AG08396 (cell line): ENCODE measurements at regions not wholly inside any gene's neighbourhood (a gene's known extent, or its start where the extent isn't known, plus 50 kb on each side); places are given as distances from the start of the nearest gene placed in this dataset.
A peak's percentile ranks its signal among the peaks of the same experiment; 100 is the strongest.

Experiments used
- DNase-seq: peaks from one replicate; pipeline ENCODE4 v3.0.0; 2012; ENCODE audit warnings: low spot score, mixed read lengths

GRCh38 chr22:27668828-27669797 is 132.4 kb downstream of the MN1 start:
- DNase-seq: no peak

GRCh38 chr22:27669798-27670599 is 131.6 kb downstream of the MN1 start:
- DNase-seq: no peak

DNA sequence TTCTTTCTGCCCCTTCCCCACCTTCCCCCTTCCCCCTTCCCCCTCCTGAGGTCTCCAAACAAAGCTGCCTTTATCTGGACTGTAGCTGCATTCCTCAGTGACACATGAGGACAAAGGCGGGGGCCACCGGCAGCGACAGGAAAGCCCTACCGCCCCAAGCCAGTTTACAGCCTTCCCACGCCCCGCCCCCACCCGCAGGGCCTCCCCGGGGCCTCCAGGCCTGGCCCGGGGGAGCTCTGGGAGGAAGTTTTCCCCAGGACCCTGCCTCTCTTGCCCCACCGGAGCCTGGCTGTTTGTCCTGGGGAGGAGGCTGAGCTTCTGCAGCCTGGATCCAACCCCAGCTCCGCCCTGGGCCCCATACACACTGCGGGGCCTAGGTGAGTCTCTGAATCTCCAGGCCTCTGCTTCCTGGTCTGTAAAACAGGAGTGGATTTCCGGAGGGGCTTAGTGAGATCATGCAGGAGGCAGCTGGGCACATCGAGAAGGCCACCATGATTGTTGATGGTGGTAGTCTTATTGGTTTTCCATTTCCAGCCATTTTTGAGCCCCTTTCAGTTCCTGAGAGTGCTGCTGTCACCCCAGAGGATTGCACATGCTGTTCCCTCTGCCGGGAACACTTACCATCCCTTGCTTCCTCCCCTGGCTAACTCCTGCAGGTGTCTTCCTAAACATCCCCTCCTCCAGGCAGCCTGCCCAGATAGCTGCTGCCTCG is 130.7 kb downstream of the MN1 start:
- DNase-seq: no peak

DNA sequence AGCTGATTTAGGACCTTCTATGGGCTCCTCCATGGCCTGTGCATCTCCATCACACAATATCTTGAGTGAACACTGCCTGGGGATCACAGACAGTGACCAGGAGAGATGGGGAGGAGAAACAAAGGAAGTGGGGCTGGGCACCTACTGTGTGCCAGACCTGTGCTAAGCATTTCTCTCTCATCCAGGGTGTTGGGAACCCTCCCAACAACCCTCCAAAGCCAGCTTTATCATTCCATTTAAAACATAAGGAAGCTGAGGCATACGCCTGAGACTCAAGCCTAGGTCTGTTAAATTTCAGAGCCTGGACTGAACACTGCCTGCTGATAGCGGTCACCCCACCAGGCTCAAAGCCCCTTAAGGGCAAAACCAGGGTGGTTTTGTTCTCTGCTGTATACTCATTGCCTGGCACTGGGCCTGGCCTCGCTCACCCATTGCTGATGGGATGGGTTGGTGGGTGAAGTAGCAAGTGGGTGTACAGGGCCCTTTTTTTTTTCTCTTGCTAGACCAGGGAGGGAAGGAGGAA is 130.1 kb downstream of the MN1 start:
- no peak for DNase-seq

DNA sequence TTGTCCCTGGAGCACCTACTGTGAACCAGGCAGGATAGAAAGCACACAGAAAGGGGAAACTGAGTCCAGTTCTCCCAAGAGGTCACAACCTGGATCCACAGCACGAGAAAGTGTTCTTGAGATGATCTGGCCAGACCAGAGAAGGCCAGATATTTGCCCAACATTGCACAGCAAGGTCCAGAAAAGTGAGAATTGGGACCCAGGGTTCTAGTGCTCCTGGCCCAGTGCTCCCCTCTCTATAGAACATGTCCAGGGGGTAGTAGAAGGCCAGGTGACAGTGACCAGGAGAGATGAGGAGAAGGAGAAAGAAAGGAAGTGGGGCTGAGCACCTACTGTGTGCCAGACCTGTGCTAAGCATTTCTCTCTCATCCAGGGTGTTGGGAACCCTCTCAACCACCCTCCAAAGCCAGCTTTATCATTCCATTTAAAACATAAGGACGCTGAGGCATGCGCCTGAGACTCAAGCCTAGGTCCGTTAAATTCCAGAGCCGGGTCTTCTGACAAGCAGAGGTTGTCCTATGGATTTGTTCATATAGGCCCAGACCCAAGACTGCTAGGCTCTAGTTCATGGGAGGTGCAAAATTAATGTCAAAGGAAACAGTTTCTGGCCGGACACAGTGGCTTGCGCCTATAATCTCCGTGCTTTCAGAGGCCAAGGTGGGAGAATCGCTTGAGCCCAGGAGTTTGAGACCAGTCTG is 128.7 kb downstream of the MN1 start:
- no peak for DNase-seq

DNA sequence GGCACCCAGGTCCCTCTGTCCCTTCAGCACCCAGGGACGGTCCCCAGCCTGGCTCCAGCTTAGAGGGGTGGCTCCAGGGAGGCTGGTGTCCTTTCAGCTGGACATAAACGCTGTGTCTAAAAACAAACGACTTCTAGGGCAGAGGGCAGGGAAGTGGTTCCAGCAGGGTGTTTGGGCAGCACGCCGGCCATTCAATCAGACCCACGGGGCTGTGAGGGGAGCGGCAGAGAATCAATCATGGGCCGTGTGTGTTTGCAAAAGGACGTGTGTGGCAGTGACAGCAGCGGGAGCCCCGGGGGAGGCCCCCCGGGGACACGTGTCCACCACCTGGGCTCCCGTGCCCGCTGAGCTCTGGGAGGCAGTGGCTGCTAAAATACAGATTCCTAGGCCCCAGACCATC is 127.7 kb downstream of the MN1 start:
- no peak for DNase-seq

- no peak for DNase-seq
Observed at GRCh38 chr22:27674261-27674923, 127.2 kb downstream of the MN1 start.

- DNase-seq: no peak
Observed at GRCh38 chr22:27676545-27677213, 124.9 kb downstream of the MN1 start.

DNA sequence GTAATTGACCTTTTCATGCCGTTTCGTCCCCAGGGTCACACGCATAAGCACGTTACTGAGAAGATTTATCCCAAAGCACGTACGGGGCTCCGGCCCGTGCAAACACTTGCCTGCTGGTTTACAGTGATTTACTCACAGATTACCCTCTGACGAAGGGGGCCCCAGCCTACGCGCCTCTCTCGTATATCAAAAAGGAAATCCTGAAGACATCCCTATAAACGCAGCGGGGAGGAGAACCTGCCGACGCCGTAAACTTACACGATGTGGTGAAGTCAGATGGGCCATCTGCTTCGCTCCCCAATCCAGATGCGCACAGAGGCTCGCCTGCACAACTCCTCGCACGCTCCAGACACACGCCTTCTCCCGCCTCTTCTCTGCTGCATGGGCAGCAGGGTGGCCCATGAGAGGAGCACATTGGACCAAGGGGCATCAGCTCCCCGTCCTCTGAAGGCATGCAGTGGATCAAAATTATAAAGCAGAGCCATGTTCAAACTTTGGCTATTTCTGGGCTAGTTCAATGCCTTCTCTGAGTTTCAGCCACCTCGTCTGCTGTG is 123.6 kb downstream of the MN1 start:
- no peak for DNase-seq

GRCh38 chr22:27679176-27679575 is 122.4 kb downstream of the MN1 start:
- no peak for DNase-seq

GRCh38 chr22:27679693-27680488 is 121.7 kb downstream of the MN1 start:
- DNase-seq: no peak

DNA sequence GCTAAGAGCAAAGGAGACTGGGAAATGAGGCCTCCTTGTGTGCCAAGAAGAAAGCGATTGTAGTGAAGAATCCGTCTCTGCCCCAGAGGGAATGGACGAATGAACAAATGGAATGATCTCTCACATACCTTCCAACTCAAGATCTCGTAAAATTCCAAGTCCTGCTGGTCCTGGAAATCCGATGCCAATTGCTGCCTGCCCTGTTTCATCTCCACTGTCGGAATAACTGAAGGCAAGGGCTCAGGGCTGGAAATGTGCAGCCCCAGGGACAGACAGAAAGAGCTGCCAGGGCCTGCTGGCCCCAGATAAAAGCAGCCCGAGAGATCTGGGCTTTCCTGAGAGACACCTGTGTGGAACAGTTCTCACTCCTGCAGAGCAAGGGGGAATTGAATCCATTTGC is 120.9 kb downstream of the MN1 start:
- no peak for DNase-seq

DNA sequence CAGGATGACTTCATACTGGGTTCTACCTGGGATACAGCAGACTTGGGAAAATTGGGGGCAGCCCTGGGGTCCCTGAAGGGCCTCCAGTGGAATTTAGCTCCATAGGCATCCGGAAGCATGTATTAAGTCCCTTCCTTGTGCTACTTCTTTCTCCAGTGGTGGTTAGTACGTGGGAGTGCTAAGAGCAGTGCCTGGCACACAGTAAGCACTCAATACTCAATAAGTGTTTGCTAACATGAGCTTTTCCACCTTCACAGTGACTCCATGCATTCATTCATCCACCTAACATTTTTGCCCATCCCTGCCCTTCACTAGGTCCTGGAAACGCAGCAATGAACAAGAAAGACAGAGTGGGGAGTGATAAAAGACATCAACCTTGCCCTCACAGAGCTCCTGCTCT is 120.5 kb downstream of the MN1 start:
- no peak for DNase-seq

- DNase-seq: no peak
Observed at GRCh38 chr22:27682437-27682836, 119.1 kb downstream of the MN1 start.

- no peak for DNase-seq
Observed at GRCh38 chr22:27684901-27685300, 116.7 kb downstream of the MN1 start.

GRCh38 chr22:27685515-27685914 is 116.0 kb downstream of the MN1 start:
- DNase-seq: no peak

GRCh38 chr22:27685970-27686369 is 115.6 kb downstream of the MN1 start:
- DNase-seq: no peak

DNA sequence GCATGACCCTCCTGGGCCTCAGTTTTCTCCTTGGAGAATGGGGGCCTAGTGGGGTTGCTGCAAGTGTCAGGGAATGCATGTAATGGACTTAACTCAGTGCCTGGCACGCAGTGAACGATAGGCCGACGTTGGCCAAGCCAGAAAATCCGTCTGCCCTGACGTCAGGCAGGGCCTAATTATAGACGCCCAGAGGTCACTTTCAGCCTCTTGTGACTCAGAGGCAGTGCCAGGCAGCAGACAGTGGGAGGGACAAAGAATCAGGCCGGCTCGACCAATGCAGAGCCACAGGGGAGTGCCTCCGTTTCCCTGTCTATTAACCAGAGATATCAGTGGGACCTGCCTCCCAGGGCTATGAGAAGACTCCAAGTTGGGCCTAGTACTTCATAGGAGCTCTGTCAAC is 115.0 kb downstream of the MN1 start:
- peak; percentile 87 for DNase-seq

DNA sequence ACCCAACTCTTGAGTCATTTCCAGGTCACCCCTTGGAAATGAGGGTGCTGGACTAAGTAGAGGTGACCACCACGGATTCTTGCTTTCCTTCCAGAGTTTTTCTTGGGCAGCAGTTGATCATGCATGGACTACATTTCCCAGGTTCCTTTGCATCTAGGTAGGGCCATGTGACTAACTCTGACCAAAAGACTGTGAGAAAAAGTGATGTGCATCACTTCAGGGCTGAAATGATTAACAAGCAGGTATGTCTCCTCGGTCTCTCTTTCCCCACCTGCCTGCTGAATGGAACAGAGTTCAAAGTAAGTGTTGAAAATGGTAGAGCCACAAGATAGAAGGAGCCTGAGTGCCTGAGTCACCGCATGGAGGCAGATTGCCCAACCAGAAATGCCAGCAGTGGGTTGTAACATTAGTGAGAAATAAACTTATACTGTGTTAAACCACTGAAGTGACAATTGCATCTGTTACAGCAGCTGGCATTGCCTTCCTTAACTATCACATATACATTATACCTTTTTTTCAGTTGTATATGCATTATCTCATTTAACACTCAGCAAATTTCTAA is 113.5 kb downstream of the MN1 start:
- DNase-seq: no peak
